Stimulated activated effector memory CD8-positive, alpha-beta T cell treated with anti-CD3 and anti-CD28 coated beads, Interleukin-12 subunit alpha, Interleukin-12 subunit beta, amount 100 ng/mL, for 72 hours (primary cell): ENCODE measurements at regions not wholly inside any gene's neighbourhood (a gene's known extent, or its start where the extent isn't known, plus 50 kb on each side); places are given as distances from the start of the nearest gene placed in this dataset.
"Not testable (repeated sequence)": the region's sequence is repeated elsewhere in the genome, so short reads cannot be mapped to it uniquely, and the experiment has no call there.

Experiments
- ATAC-seq: fragments of 150-1000 bp; cut with Tn5 transposase; 2 replicates; pipeline ENCODE4 v1.10.0; 2021
- DNase-seq, 2 donors: peaks; one replicate each; pipeline ENCODE4 v3.0.0; 2021 to 2022; ENCODE audit warnings: low spot score in 2 of 2
- H3K27ac Mint-ChIP-seq: one replicate; pipeline ENCODE4 v1.8.0; 2022; ENCODE audit warnings: mild to moderate bottlenecking, mixed read lengths
- H3K36me3 Mint-ChIP-seq: one replicate; pipeline ENCODE4 v1.8.0; 2022; ENCODE audit warnings: mild to moderate bottlenecking, mixed read lengths
- H3K4me1 Mint-ChIP-seq: one replicate; pipeline ENCODE4 v1.8.0; 2022; ENCODE audit warnings: mixed read lengths
- H3K4me3 Mint-ChIP-seq: one replicate; pipeline ENCODE4 v1.8.0; 2022; ENCODE audit warnings: mild to moderate bottlenecking, mixed read lengths
- H3K9me3 Mint-ChIP-seq: one replicate; pipeline ENCODE4 v1.8.0; 2022; ENCODE audit warnings: mixed read lengths

GRCh38 chr13:80707000-80707983 lies 366.4 kb upstream of the SPRY2 start:
- Mint-ChIP-seq H3K36me3 (no peaks in the 10 kb centered on the region), H3K27ac (no peak overlapping the region), H3K9me3 (no peaks in the 10 kb centered on the region), H3K4me3 (no peak overlapping the region), H3K4me1 (no peaks in the 10 kb centered on the region)
- DNase-seq (no peak), ATAC-seq (no peak)

- no peaks in the 10 kb centered on the region for H3K36me3 Mint-ChIP-seq
- DNase-seq (no peak), ATAC-seq (no peak)
- H3K9me3 Mint-ChIP-seq, result peaks cover 4% of the 10 kb centered on the region
- H3K4me1 Mint-ChIP-seq, result no peaks in the 10 kb centered on the region
- no peak overlapping the region for H3K27ac Mint-ChIP-seq
- no peak overlapping the region for H3K4me3 Mint-ChIP-seq
Observed at GRCh38 chr13:80706164-80706471, 365.2 kb upstream of the SPRY2 start.

- Mint-ChIP-seq H3K27ac (no peak overlapping the region), H3K4me1 (no peaks in the 10 kb centered on the region), H3K9me3 (peaks cover 4% of the 10 kb centered on the region), H3K4me3 (no peak overlapping the region), H3K36me3 (no peaks in the 10 kb centered on the region)
- ATAC-seq (no peak), DNase-seq (no peak)
Observed at GRCh38 chr13:80705371-80706163, 364.6 kb upstream of the SPRY2 start.

- peaks cover 4% of the 10 kb centered on the region for H3K9me3 Mint-ChIP-seq
Observed at GRCh38 chr13:80704369-80704768, 363.4 kb upstream of the SPRY2 start.

GRCh38 chr13:80695841-80696240 lies 354.9 kb upstream of the SPRY2 start:
- peaks cover 11% of the 10 kb centered on the region for H3K9me3 Mint-ChIP-seq
- H3K4me1 Mint-ChIP-seq, result no peaks in the 10 kb centered on the region
- H3K36me3 Mint-ChIP-seq, result no peaks in the 10 kb centered on the region
- no peak for ATAC-seq
- no peak overlapping the region for H3K4me3 Mint-ChIP-seq
- no peak overlapping the region for H3K27ac Mint-ChIP-seq
- DNase-seq, result no peak

More at GRCh38 chr13:80704369-80704768, 363.4 kb upstream of the SPRY2 start:
- no peaks in the 10 kb centered on the region for H3K4me1 Mint-ChIP-seq
- ATAC-seq (no peak), DNase-seq (no peak)
- H3K36me3 Mint-ChIP-seq, result no peaks in the 10 kb centered on the region
- H3K27ac Mint-ChIP-seq, result no peak overlapping the region
- H3K4me3 Mint-ChIP-seq, result no peak overlapping the region

- not testable (repeated sequence) for H3K4me3 Mint-ChIP-seq, H3K4me1 Mint-ChIP-seq, H3K36me3 Mint-ChIP-seq, ATAC-seq, DNase-seq, H3K27ac Mint-ChIP-seq
- H3K9me3 Mint-ChIP-seq, result peaks cover 14% of the 10 kb centered on the region
Observed at GRCh38 chr13:80691814-80692213, 350.9 kb upstream of the SPRY2 start.

GRCh38 chr13:80690208-80690607 lies 349.3 kb upstream of the SPRY2 start:
- peaks cover 14% of the 10 kb centered on the region for H3K9me3 Mint-ChIP-seq
- H3K4me3 Mint-ChIP-seq, result no peak overlapping the region
- DNase-seq (no peak), ATAC-seq (no peak)
- no peaks in the 10 kb centered on the region for H3K36me3 Mint-ChIP-seq
- H3K27ac Mint-ChIP-seq, result no peak overlapping the region
- H3K4me1 Mint-ChIP-seq, result no peaks in the 10 kb centered on the region

- Mint-ChIP-seq H3K27ac (no peak overlapping the region), H3K4me3 (no peak overlapping the region), H3K9me3 (peaks cover 14% of the 10 kb centered on the region), H3K4me1 (no peaks in the 10 kb centered on the region), H3K36me3 (no peaks in the 10 kb centered on the region)
- ATAC-seq, result no peak
- no peak for DNase-seq
Observed at GRCh38 chr13:80688593-80688992, 347.7 kb upstream of the SPRY2 start.

GRCh38 chr13:80685942-80686341 lies 345.0 kb upstream of the SPRY2 start:
- Mint-ChIP-seq H3K4me3 (no peak overlapping the region), H3K27ac (no peak overlapping the region), H3K9me3 (peaks cover 4% of the 10 kb centered on the region), H3K4me1 (no peaks in the 10 kb centered on the region), H3K36me3 (no peaks in the 10 kb centered on the region)
- no peak for DNase-seq
- ATAC-seq, result no peak

GRCh38 chr13:80684217-80684991 lies 343.5 kb upstream of the SPRY2 start:
- ATAC-seq (no peak), DNase-seq (no peak)
- Mint-ChIP-seq H3K9me3 (no peaks in the 10 kb centered on the region), H3K4me3 (no peak overlapping the region), H3K27ac (no peak overlapping the region), H3K36me3 (no peaks in the 10 kb centered on the region), H3K4me1 (no peaks in the 10 kb centered on the region)

- Mint-ChIP-seq H3K9me3 (no peaks in the 10 kb centered on the region), H3K4me3 (no peak overlapping the region), H3K27ac (no peak overlapping the region), H3K36me3 (no peaks in the 10 kb centered on the region), H3K4me1 (no peaks in the 10 kb centered on the region)
- ATAC-seq (no peak), DNase-seq (no peak)
Observed at GRCh38 chr13:80680786-80681366, 339.9 kb upstream of the SPRY2 start.

GRCh38 chr13:80679423-80679822 lies 338.5 kb upstream of the SPRY2 start:
- Mint-ChIP-seq H3K27ac (no peak overlapping the region), H3K36me3 (no peaks in the 10 kb centered on the region), H3K9me3 (no peaks in the 10 kb centered on the region), H3K4me1 (no peaks in the 10 kb centered on the region), H3K4me3 (no peak overlapping the region)
- no peak for ATAC-seq
- DNase-seq, result no peak

- H3K36me3 Mint-ChIP-seq, result no peaks in the 10 kb centered on the region
- DNase-seq (no peak), ATAC-seq (no peak)
- no peak overlapping the region for H3K27ac Mint-ChIP-seq
- H3K4me1 Mint-ChIP-seq, result no peaks in the 10 kb centered on the region
- H3K9me3 Mint-ChIP-seq, result peaks cover 2% of the 10 kb centered on the region
- H3K4me3 Mint-ChIP-seq, result no peak overlapping the region
Observed at GRCh38 chr13:80677227-80677626, 336.3 kb upstream of the SPRY2 start.

- ATAC-seq, DNase-seq, H3K36me3 Mint-ChIP-seq, H3K4me3 Mint-ChIP-seq, H3K27ac Mint-ChIP-seq, H3K4me1 Mint-ChIP-seq: not testable (repeated sequence)
- H3K9me3 Mint-ChIP-seq, result peaks cover 11% of the 10 kb centered on the region
Observed at GRCh38 chr13:80675442-80675841, 334.5 kb upstream of the SPRY2 start.

GRCh38 chr13:80671773-80672172 lies 330.8 kb upstream of the SPRY2 start:
- Mint-ChIP-seq H3K9me3 (peaks cover 11% of the 10 kb centered on the region), H3K27ac (no peak overlapping the region), H3K4me3 (no peak overlapping the region), H3K4me1 (no peaks in the 10 kb centered on the region), H3K36me3 (no peaks in the 10 kb centered on the region)
- DNase-seq (no peak), ATAC-seq (no peak)
